Lung microvascular endothelial cell (primary cell): ENCODE measurements at regions not wholly inside any gene's neighbourhood (a gene's known extent, or its start where the extent isn't known, plus 50 kb on each side); places are given as distances from the start of the nearest gene placed in this dataset.

Experiments used
- DNase-seq, 2 donors: peaks; one replicate each; pipeline versions ENCODE4 v3.0.0 to v3.0.0-alpha.2; 2010; ENCODE audit warnings: low read depth in 2 of 2

DNA sequence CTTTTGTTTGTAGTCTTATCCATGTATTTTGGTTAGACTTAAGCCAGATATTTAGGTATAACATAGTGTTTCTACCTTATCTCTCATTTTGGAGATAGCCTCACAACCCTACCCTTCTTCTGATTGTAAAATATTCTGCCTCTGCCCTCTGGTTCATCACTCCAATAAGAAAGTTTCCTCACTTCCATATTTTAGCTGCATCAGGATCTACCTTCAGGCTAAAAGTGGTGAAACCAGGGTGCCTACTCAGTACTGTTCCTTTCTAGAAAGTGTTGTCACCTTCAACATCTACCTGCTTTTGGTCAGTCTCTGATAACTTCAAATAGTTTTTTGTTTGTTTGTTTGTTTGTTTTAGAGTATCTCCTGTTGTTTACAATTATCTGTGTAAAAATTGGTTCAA is 294.6 kb downstream of the ANXA1 start:
- DNase-seq, result no peak

DNA sequence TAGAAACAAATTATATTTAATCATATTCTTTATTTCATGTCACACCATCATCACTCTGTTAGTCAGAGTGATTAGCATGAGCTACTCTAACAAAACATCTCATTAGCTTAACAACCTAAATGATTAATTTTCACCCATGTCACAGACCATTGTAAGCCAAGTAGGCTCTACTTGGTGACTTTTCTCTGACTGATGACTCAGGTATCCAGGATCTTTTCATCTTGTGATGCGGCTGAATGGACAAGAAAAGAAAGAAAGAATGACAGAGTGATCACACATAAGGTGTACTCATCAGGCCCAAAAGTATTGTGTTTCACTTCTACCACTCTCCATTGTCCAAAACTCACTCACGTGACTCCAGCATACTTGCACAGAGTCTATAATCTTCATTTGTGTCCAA is 299.3 kb downstream of the ANXA1 start:
- DNase-seq, result no peak

DNA sequence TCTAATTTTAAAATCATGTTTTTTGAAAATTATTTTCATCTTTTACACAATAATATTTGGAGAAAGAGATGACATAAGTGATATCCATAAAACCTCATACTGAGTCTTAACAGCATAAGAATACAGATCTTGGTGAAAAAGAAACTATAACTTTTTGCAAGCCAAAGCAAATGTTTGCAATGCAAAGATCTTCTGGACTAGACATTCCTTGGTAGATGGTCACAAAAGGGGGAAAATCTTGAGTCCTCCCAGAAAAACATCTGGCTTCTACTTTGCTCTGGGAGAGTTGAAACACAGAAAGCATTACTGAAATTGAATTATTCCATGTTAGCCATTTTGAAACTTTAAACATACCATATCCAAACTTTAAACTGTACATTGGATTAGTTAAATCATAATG is 308.2 kb downstream of the ANXA1 start:
- no peak for DNase-seq

DNA sequence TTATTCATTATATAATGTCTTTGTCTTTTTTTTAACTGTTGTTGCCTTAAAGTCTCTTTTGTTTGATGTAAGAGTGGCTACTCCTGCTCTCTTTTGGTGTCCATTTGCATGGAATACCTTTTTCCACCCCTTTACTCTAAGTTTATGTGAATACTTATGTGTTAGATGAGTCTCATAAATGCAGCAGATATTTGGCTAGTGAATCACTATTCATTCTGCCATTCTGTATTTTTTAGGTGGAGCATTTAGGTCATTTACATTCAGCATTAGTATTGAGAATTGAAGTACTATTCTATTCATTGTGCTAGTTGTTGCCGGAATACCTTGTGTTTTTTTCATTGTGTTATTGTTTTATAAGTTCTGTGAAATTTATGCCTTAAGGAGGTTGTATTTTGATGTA is 317.1 kb downstream of the ANXA1 start:
- no peak for DNase-seq

DNA sequence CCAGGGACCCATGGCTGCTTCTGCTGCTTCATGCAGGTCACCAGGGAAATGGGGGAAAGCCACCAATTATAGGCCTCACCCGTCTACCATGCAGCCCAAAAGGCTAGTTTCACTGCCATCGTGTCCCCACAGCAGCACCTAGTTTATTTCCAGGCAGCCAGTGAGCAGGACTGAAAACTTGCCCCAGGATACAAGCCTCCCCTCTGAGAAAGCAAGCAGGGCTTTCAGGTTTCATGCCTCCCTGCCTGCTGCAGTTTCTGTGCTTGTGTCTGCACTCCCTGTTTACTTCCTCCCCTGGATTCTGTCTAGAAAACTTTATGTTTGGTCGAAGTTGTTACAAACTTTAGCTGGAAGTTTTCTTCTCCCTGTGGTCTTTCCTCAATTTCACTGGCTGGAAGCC is 319.1 kb downstream of the ANXA1 start:
- no peak for DNase-seq

DNA sequence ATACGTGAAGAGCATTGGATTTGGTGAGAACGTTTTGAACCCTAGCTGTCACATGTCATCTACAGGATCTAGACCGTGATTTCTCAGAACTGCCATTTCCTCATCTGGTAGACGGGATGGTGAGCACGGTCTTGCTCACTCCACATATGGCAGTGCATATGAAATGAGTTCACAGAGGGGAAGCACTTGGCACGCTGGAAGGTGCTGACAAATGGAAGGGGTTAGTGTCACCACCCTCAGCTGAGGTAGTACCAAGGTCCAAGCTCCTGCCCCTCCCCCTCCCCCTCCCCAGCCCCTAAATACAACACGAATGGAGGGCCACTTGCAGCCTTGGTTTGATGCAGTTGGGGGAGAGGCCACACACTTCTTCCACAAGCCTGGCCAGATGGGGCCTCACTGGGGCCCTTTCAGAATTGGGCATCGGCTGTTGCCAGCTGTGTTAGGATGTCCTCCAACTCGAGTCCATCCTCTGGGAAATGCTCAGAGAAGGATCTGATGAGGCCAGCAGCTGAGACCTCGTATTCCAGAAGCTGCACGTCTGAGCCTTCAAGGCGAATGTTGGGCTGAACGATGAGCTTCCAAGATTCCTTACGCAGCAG is 322.4 kb downstream of the ANXA1 start:
- DNase-seq, result no peak

DNA sequence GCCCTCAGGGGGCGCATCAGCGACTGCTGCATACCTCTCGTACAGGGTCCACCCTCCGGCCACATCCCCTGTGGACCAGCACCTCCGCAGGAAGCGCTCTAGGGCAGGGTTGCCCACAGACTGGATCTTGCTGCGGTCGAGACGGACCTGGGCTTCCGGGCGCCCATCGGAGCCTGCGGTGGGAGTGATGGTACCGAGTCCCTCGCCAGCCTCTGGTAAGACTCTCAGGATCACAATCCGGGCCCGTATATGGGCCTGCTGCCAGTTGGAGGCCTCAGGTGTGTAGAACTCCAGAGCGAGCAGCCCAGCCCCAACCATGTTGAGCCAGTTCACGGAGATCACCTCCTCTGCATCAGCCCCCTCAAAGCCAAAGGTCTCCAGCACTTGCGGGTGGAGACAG is 323.0 kb downstream of the ANXA1 start:
- DNase-seq, result no peak

DNA sequence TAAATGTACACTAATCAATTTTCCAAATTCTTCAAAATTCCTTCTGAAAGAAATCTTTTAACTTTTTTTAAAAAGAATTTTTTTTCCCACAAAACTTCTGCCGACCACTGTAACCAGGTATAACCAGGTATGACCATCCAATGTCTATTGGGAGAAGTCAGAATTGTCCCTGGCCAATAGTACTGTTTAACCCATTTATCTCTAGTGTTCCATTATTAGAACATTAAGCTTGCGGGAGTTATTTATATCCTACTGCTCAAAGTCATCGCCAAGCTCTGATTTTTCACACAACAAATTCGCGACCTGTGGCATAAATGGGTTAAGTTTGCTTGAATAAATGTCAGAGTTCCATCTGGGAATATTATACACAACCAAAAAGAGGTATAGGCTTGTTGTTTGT is 343.2 kb downstream of the ANXA1 start:
- no peak for DNase-seq

DNA sequence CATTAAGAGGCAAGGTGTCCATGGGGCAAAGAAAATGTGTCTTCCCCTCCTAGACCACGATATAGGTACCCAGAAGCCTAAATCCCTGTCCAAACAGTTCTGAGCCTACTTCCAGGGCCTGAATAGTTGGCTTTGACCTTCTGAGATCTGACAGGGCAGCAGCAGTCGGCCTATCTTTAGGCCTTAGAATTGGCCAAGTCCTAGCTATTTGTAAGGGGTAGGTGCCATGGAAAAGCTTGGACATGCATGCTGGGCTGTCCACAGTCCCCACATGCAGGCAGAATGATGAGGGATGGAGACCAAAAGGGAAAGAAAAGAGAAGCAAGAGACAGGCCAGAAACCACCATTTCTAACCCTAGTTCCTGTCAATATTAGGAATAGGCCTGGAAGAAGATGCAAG is 346.1 kb downstream of the ANXA1 start:
- no peak for DNase-seq

DNA sequence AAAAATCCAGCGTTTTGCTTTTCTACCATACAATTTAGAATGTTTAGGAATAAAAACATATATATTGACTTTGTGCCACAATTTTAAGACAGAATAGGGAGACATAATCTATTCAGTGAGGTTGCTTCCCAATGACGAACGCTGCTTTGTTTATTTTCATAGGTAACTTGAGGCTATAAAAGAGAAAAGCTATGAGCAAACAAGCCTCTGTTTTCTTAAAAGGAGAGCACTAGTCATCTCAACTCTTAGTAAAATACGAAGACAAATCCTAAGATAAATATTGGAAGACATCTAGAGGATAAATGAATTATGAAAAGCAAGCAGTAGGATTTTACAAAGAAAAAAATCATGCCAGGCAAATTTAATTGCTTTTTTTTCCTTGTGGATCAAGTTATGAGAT is 363.6 kb downstream of the ANXA1 start:
- no peak for DNase-seq

DNA sequence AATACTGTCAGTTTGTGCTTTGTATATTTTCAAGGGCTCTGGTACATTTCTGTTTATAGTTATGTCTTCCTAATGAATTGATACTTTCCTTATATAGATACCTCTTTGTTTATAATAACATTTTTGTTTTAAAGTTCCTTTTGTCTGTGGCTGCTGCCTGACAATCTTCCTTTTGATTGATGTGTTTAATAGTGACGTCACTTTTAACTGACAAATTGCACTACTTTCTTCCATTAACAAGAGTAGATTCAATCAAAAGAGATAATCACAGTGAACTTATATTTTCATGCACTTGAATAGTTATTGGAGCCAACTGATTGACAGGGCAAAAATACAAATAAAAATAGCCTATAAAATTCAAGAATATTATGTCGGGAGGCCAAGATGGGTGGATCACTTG is 371.7 kb downstream of the ANXA1 start:
- no peak for DNase-seq

DNA sequence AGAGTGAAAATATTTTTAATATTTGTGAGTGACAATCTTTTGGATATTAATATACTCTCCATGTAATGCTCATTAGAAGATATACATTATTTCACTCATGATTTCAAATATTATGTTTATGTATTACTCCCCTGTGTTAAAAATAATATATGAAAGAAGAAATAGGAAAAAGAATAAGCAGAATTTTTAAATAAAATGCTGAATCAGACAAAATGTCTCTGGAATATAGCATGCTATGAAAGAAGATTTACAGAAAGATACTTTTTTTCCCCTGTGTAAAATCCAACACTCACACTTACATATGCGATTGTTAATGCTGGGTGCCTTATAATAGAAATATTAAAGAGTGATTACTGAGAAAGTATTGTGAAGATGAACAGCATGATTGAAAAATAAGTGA is 373.7 kb downstream of the ANXA1 start:
- no peak for DNase-seq

DNA sequence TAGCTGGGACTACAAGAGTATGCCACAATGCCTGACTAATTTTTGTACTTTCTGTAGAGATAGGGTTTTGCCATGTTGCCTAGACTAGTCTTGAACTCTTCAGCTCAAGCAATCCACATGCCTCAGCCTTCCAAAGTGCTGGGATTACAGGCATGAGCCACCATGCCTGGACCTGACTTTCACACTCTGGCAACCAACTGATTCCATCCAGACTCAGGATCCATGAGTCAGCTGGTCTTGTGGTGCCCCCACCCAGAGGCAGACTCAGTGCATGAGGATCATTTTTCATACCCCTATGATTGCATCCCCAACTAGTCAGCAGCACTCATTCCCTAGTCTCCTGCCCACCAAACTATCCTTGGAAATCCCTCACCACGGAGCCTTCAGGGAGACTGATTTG is 375.9 kb downstream of the ANXA1 start:
- DNase-seq, result no peak

DNA sequence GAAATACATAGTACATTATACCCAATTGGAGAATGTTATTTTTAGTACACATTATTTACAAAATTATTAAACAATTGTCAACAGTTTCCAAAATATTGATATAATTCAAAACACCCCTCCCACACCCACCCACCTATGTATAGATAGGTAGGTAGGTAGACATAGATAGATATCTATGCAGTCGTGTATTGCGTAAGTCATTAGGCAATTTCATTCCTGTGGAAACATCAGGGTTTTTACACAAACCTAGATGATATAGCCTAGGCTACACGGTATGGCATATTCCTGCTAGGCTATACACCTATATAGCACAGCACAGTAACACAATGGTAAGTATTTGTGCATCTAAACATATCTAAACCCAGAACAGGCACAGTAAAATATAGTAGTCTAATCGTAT is 377.3 kb downstream of the ANXA1 start:
- no peak for DNase-seq

DNA sequence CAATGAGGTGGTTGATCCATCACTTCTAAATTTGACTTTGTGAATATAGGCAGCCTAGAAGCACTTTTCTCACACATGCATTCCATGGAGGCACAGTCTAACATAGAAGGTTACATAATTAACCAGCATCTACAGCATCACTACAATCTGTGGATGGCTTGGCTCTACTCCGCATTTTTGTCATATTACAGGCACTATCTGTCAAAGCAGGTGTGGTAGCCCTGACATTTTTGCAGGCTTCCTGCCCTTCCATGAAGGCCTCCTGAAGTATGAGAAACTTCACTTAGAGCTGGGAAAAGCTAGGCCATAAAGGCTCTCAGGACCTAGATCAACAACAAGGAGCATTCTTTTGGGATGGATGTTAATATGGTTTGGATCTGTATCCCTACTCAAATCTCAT is 378.0 kb downstream of the ANXA1 start:
- DNase-seq, result no peak

DNA sequence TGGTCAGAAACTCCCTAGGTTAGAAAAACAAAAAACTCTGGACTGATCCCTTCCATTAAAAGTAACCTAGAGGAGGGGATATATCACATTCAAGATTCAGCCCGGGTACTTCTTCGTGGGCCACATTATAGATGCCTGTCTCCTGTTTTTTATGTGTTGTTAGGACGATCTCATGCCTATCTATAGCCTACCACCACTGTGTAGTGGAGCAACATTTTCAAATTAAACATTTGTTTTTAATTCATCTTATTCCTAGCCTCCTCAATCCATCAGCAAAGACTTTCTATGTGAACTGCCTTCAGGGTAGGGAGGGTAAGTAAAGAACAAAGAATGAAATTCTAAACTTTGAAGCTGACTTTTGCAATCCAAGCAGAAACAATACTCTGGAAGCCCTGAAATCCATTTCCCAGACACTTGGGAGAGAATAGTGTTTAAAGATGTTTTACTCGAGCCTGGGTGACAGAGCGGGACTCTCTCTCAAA is 379.4 kb downstream of the ANXA1 start:
- no peak for DNase-seq

DNA sequence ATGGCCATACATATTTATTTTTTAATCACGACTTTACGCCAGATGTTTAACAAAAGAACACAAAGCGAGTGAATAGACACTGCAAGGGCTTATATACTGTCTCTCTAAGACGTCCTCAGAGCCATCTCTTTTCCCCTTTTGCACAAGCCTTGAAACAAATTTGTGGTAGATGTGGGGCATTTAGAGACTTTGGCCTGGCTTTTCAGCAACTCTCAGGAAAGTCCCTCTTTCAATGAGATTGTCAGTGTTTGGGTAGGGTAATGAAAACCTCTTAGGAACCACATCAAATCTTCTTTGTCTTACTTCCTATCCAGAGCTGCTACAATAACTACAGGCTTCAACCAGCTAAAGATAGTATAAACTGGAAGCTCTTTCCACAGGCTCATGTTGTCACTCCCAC is 380.0 kb downstream of the ANXA1 start:
- no peak for DNase-seq

DNA sequence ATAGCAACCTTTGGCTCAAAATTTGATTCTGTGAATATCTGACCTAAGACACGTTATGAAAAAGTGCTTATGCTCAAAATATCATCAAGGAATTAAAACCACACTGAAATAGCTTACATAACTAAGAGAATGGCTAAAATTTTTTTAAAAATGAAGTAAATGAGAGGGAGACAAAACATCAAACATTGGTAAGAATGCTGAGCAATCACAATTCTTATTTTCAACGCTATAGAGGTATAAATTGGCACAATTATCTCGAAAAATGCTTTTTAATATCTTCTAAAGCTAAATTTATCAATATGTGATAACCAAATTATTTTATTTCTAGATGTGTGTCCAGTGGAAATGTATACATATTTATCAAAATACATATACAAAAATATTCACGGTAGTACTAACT is 381.3 kb downstream of the ANXA1 start:
- no peak for DNase-seq

DNA sequence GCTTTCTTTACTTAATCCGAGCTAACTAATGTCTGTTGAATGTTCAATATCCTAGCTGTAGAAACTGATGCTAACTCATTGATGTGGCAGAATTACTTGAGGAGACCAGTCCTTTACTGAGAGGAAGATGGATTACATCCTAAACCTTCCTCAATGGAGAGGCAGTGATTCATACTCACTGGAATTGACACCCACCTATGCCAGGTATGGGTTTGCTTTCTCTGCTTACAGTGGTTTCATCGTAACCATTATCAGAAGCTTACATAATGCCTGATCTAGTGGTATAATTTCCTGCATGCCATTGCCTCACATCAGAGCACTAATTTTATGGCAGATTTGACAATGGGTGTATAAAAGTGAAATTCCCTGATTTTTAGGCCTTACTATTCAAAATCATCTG is 384.7 kb downstream of the ANXA1 start:
- DNase-seq, result no peak

DNA sequence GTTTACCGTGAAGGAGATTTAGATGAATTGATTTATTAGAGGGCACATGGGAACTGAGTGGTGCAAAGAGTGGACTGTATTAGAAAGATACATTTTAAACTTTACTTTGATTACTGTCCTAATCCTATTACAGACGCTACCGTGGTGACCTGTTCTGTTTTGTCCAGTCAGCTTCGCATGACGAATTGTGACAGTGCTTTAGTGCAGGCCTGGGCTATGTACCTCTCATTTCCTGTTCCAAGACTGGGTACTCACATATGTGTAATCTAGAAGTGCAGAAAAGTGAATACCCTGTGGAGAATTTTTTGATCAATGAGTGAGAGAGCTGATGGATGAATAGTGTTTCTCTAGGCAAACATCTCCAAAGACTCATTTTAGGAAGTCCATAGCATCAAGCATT is 385.9 kb downstream of the ANXA1 start:
- no peak for DNase-seq

DNA sequence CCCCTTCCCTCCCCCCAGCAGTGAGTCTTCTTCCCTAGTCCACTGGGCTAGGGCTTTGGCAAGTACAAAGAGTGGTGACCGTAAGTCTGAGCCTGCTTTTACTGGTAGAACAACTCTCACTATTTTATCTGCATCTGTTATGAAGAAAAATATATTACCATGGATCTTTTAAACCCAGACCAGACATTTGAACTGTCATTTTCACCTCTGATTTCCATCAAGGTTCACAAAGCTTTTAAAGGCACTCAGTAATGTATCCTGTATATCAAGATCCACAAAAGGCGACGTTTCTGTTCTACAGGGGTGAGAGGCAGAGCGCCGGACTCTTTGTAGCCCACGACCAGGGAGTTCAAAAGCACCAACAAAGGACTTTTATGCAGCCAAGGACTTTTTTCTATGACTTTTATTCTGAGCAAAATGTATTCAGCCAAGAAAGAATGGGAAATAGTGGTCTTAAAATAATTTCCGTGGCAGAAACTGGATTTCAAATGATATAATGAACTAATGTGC is 388.3 kb downstream of the ANXA1 start:
- no peak for DNase-seq

DNA sequence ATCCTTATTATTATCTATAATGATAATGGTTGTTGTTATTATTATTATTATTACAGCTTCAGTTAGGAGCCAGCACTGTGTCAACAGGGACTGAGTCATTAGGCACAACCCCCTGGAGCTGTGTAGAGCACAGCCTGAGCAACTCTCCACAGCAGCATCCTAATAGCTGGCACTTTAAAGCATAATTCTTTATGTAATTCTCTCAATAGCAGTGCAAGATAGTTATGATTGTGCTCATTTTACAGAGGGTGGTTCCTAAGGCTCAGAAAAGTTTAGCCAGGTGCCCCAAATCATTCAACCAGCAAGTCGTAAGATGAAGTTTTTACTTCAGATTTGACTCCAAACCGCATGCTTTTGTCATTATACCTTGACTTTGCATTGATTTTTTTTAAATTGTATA is 390.3 kb downstream of the ANXA1 start:
- no peak for DNase-seq

DNA sequence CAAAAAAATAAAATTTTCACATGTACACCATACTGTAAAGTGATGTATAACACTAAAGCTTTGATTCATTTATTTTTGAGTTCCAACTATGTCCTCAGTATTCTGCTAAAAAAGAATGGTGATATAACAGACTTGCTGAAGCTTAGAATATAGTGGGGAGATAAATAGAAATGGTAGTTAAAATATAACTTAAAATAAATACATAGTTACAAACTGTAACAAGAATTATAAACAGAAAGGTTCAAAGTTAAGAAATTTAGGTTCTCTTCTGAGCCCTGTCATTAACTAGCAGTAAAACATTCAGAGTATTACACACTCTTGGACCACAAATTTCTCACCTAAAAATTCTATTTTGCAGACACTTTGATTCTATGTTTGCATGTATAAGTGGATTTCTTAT is 392.1 kb downstream of the ANXA1 start:
- no peak for DNase-seq

DNA sequence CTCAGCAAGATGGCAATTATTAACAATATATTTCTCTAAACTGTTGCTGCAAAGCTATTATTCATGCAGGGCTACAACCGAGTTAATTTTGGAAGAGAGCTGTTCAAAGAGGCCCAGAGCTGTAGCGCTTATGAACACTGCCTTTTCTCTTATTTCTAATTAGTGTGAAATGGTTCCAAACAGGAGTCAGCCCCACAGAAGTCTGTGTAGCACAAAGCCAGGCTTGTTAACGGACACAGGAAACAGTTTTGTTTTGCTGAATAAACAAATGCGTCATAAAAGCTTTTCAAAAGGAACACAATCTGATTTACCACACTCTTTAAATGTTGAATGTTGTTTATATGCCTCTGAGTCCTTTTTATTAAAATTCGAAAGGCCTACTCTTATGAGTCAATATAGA is 396.5 kb downstream of the ANXA1 start:
- peak; percentile 4 to 43 for DNase-seq
